DND-41 (cell line): ENCODE measurements at regions not wholly inside any gene's neighbourhood (a gene's known extent, or its start where the extent isn't known, plus 50 kb on each side); places are given as distances from the start of the nearest gene placed in this dataset.

Experiments used
- ATAC-seq: fragments of 200-7000 bp; cut with Tn5 transposase; 3 replicates; pipeline ENCODE4 v1.9.1; 2021; ENCODE audit warnings: low read depth; ENCODE audit not compliant: insufficient read depth
- DNase-seq: peaks from one replicate; pipeline ENCODE4 v3.0.0-alpha.2; 2020
- H2AFZ ChIP-seq: 2 replicates; pipeline ENCODE4 v1.6.0; 2012; ENCODE audit warnings: low read depth, low read length
- H3K27ac ChIP-seq: 2 replicates; pipeline ENCODE4 v1.5.1; 2012; ENCODE audit warnings: low read length, inconsistent platforms
- H3K27me3 ChIP-seq: fragments of 200-600 bp; sonication (generic); 2 replicates; pipeline ENCODE4 v1.6.0; 2012; ENCODE audit warnings: low read length, mild to moderate bottlenecking, inconsistent platforms; ENCODE audit not compliant: insufficient read depth, poor library complexity
- H3K36me3 ChIP-seq: 2 replicates; pipeline ENCODE4 v1.5.1; 2012; ENCODE audit warnings: low read length, inconsistent platforms; ENCODE audit not compliant: insufficient read depth
- H3K4me1 ChIP-seq: 2 replicates; pipeline ENCODE4 v1.5.1; 2012; ENCODE audit warnings: mild to moderate bottlenecking, low read length; ENCODE audit not compliant: insufficient read depth
- H3K4me2 ChIP-seq: 2 replicates; pipeline ENCODE4 v1.6.0; 2012; ENCODE audit warnings: mild to moderate bottlenecking, moderate library complexity, low read length, inconsistent platforms; ENCODE audit not compliant: insufficient read depth
- H3K4me3 ChIP-seq, 2 experiments: fragments of 200-600 bp in 1 of 2; shearing (Covaris generic) in 1 of 2; 2 replicates each; pipeline ENCODE4 v1.5.1; 2012 to 2016; ENCODE audit warnings: inconsistent platforms in 2 of 2, low read length in 2 of 2, mild to moderate bottlenecking in 2 of 2, low read depth in 1 of 2, moderate library complexity in 1 of 2
- H3K79me2 ChIP-seq: 2 replicates; pipeline ENCODE4 v1.6.0; 2012; ENCODE audit warnings: low read length, inconsistent platforms; ENCODE audit not compliant: insufficient read depth
- H3K9ac ChIP-seq: 2 replicates; pipeline ENCODE4 v1.6.0; 2012; ENCODE audit warnings: low read depth, mild to moderate bottlenecking, inconsistent platforms, low read length, moderate library complexity
- H3K9me3 ChIP-seq: 2 replicates; pipeline ENCODE4 v1.5.1; 2012; ENCODE audit warnings: low read length, moderate library complexity, mild to moderate bottlenecking, inconsistent platforms; ENCODE audit not compliant: insufficient read depth, severe bottlenecking
- H4K20me1 ChIP-seq: 2 replicates; pipeline ENCODE4 v1.6.0; 2012; ENCODE audit warnings: low read length; ENCODE audit not compliant: insufficient read depth
- CTCF ChIP-seq: IDR thresholded peaks from 2 replicates; pipeline ENCODE4 v1.5.1; 2012; ENCODE audit warnings: borderline replicate concordance, low read length, moderate library complexity, mild to moderate bottlenecking; ENCODE audit not compliant: poor library complexity, severe bottlenecking; ENCODE audit errors: extremely low read depth
- EZH2 ChIP-seq: IDR thresholded peaks from 3 replicates; pipeline ENCODE4 v1.6.1; 2012; ENCODE audit warnings: borderline replicate concordance, low read depth, mild to moderate bottlenecking, moderate library complexity, low read length, inconsistent platforms; ENCODE audit not compliant: severe bottlenecking

GRCh38 chr17:77867308-77867781 is 91.2 kb upstream of the TNRC6C start:
- Histone ChIP-seq H3K9me3 (no peaks in the 10 kb centered on the region), H3K9ac (no peak overlapping the region), H3K79me2 (no peaks in the 10 kb centered on the region), H3K27ac (no peak overlapping the region), H3K4me1 (peaks cover 11% of the 10 kb centered on the region), H2AFZ (no peak overlapping the region), H4K20me1 (no peaks in the 10 kb centered on the region), H3K27me3 (no peaks in the 10 kb centered on the region), H3K36me3 (no peaks in the 10 kb centered on the region), H3K4me3 (no peak overlapping the region), H3K4me2 (no peak overlapping the region)
- TF ChIP-seq EZH2 (no peak), CTCF (no peak)
- ATAC-seq (no peak), DNase-seq (no peak)

DNA sequence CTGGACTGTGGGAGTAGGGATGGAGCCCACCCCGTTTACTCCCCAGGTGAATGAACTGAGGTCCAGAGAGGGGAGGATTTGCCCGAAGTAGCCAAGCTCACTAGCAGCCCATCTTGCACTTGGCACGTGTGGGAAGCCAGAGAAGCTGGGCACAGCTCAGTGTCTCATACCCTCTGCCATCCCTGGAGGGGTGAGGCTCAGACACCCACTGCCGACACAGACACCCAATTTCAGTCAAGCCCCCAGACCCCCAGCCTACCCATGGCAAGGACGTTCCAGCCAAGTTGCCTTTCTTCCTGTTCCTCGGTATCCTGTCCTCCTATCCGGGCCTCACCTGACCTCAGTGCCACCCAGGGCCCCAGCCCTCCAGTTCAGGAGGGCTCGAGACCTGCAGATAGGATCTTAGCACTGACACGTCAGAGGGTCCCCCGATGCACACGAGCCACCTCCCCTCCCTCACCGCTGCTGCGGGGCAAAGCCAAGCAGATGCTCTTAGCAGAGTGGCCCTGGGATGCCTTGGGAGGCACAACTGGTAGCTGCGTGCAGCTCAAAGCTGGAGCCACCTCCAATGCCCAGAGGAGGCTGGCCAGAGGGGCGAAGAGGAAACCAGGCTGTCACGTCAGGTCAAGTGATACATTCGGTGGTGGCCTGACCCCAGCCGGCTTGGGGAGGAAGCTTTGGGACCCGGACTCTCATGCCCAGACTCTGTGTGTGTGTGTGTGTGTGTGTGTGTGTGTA is 90.4 kb upstream of the TNRC6C start:
- H3K4me3 ChIP-seq = no peak overlapping the region
- H3K9me3 ChIP-seq = no peaks in the 10 kb centered on the region
- no peaks in the 10 kb centered on the region for H3K36me3 ChIP-seq
- DNase-seq (no peak), ATAC-seq (no peak)
- peaks cover 19% of the 10 kb centered on the region for H3K4me1 ChIP-seq
- H3K4me2 ChIP-seq = no peak overlapping the region
- H2AFZ ChIP-seq = no peak overlapping the region
- H3K9ac ChIP-seq = no peak overlapping the region
- no peaks in the 10 kb centered on the region for H3K79me2 ChIP-seq
- TF ChIP-seq CTCF = no peak
- no peak for TF ChIP-seq EZH2
- no peaks in the 10 kb centered on the region for H4K20me1 ChIP-seq
- H3K27me3 ChIP-seq = no peaks in the 10 kb centered on the region
- H3K27ac ChIP-seq = no peak overlapping the region

- Histone ChIP-seq H3K4me3 (no peak overlapping the region), H3K79me2 (no peaks in the 10 kb centered on the region), H4K20me1 (no peaks in the 10 kb centered on the region), H3K9ac (no peak overlapping the region), H3K4me2 (no peak overlapping the region), H3K27ac (no peak overlapping the region), H3K4me1 (peaks cover 28% of the 10 kb centered on the region), H2AFZ (no peak overlapping the region), H3K36me3 (no peaks in the 10 kb centered on the region), H3K27me3 (no peaks in the 10 kb centered on the region), H3K9me3 (no peaks in the 10 kb centered on the region)
- TF ChIP-seq EZH2 (no peak), CTCF (no peak)
- DNase-seq (no peak), ATAC-seq (no peak)
These were observed 89.4 kb upstream of the TNRC6C start for GRCh38 chr17:77869041-77869599.

DNA sequence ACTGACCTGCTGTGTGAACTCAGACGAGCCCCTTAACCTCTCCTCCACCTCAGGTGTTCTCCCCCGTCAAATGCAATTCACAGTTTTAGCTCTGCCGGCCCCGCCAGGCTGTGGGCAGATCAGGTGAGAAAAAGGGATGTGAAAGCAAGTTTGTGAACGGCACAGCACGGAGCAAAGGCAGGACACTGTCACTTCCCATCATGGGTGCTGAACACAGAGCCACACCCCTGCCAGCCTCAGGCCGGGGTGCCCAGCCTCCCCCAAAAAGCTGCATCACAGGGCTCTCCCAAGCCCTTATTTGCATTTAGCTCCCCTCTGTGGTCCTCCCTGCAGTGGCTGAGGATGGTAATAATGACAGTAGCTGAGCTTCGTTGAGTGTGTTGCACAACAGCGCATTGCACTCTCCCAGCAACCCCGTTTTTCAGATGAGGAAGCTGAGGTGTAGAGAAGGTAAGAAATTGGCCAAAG is 88.8 kb upstream of the TNRC6C start:
- H3K27me3 ChIP-seq = no peaks in the 10 kb centered on the region
- no peak overlapping the region for H3K27ac ChIP-seq
- H4K20me1 ChIP-seq = no peaks in the 10 kb centered on the region
- no peaks in the 10 kb centered on the region for H3K9me3 ChIP-seq
- no peaks in the 10 kb centered on the region for H3K79me2 ChIP-seq
- no peak overlapping the region for H3K4me2 ChIP-seq
- H3K4me1 ChIP-seq = peaks cover 34% of the 10 kb centered on the region
- ATAC-seq (no peak), DNase-seq (no peak)
- no peak overlapping the region for H3K4me3 ChIP-seq
- no peaks in the 10 kb centered on the region for H3K36me3 ChIP-seq
- no peak overlapping the region for H2AFZ ChIP-seq
- H3K9ac ChIP-seq = no peak overlapping the region
- no peak for TF ChIP-seq EZH2
- TF ChIP-seq CTCF = no peak
